Neuronal stem cell (in vitro differentiated cells): ENCODE measurements at regions not wholly inside any gene's neighbourhood (a gene's known extent, or its start where the extent isn't known, plus 50 kb on each side); places are given as distances from the start of the nearest gene placed in this dataset.
"Not testable (repeated sequence)": the region's sequence is repeated elsewhere in the genome, so short reads cannot be mapped to it uniquely, and the experiment has no call there.

Experiments
- DNase-seq: peaks from one replicate; pipeline ENCODE4 v3.0.0-alpha.2; 2013; ENCODE audit warnings: low spot score
- H2AFZ ChIP-seq: one replicate; pipeline ENCODE4 v1.6.1; 2013; ENCODE audit warnings: mild to moderate bottlenecking, low read length, inconsistent platforms
- H2AK5ac ChIP-seq: 2 replicates; pipeline ENCODE4 v1.6.1; 2013; ENCODE audit warnings: low read depth, mild to moderate bottlenecking, inconsistent platforms, low read length, moderate library complexity, mixed read lengths
- H2BK120ac ChIP-seq: 2 replicates; pipeline ENCODE4 v1.6.1; 2013; ENCODE audit warnings: low read depth, mild to moderate bottlenecking, inconsistent platforms, low read length, moderate library complexity, mixed read lengths
- H2BK12ac ChIP-seq: one replicate; pipeline ENCODE4 v1.6.1; 2013; ENCODE audit warnings: low read length, inconsistent platforms
- H2BK15ac ChIP-seq: 2 replicates; pipeline ENCODE4 v1.6.1; 2013; ENCODE audit warnings: mild to moderate bottlenecking, low read length, inconsistent platforms, mixed read lengths
- H2BK5ac ChIP-seq: one replicate; pipeline ENCODE4 v1.6.1; 2013; ENCODE audit warnings: inconsistent platforms, mild to moderate bottlenecking, low read length, moderate library complexity
- H3K14ac ChIP-seq: one replicate; pipeline ENCODE4 v1.6.1; 2013; ENCODE audit warnings: low read length, inconsistent platforms
- H3K18ac ChIP-seq: 2 replicates; pipeline ENCODE4 v1.6.1; 2013; ENCODE audit warnings: low read length, inconsistent platforms
- H3K23ac ChIP-seq: 2 replicates; pipeline ENCODE4 v1.6.1; 2013; ENCODE audit warnings: low read depth, mild to moderate bottlenecking, mixed read lengths, low read length, inconsistent platforms; ENCODE audit not compliant: poor library complexity
- H3K27ac ChIP-seq: replicated peaks from 3 replicates; pipeline ENCODE4 v1.5.1; 2013; ENCODE audit warnings: low read length, inconsistent platforms
- H3K27me3 ChIP-seq, 3 experiments: 2 replicates each; pipeline ENCODE4 v1.6.1; 2013; ENCODE audit warnings: low read length in 3 of 3, mild to moderate bottlenecking in 2 of 3, inconsistent platforms in 1 of 3, low read depth in 1 of 3, mixed read lengths in 1 of 3, moderate library complexity in 1 of 3; ENCODE audit not compliant: control insufficient read depth in 3 of 3, insufficient read depth in 3 of 3
- H3K36me3 ChIP-seq, 2 donors: replicated peaks in 1 of 2; 2 replicates each; pipeline ENCODE4 v1.6.1; 2013; ENCODE audit warnings: low read length in 2 of 2; ENCODE audit not compliant: control insufficient read depth in 2 of 2, insufficient read depth in 2 of 2
- H3K4ac ChIP-seq: 2 replicates; pipeline ENCODE4 v1.6.1; 2013; ENCODE audit warnings: inconsistent platforms, mild to moderate bottlenecking, low read length, moderate library complexity
- H3K4me1 ChIP-seq, 2 donors: 1 replicate in 1 of 2; 2 replicates in 1 of 2; pipeline ENCODE4 v1.6.1; 2013; ENCODE audit warnings: low read length in 2 of 2, low read depth in 1 of 2; ENCODE audit not compliant: control insufficient read depth in 2 of 2, insufficient read depth in 1 of 2
- H3K4me2 ChIP-seq: one replicate; pipeline ENCODE4 v1.6.1; 2013; ENCODE audit warnings: mild to moderate bottlenecking, low read length, inconsistent platforms; ENCODE audit not compliant: insufficient read depth, poor library complexity, severe bottlenecking
- H3K4me3 ChIP-seq, 2 donors: 2 replicates each; pipeline ENCODE4 v1.5.1; 2013; ENCODE audit warnings: low read length in 2 of 2, mild to moderate bottlenecking in 2 of 2, inconsistent platforms in 1 of 2, moderate library complexity in 1 of 2
- H3K79me1 ChIP-seq: one replicate; pipeline ENCODE4 v1.6.1; 2013; ENCODE audit warnings: low read depth, mild to moderate bottlenecking, inconsistent platforms, low read length, moderate library complexity
- H3K9ac ChIP-seq: one replicate; pipeline ENCODE4 v1.6.1; 2013; ENCODE audit warnings: mild to moderate bottlenecking, low read depth, low read length, inconsistent platforms; ENCODE audit not compliant: poor library complexity
- H3K9me3 ChIP-seq, 2 donors: replicated peaks in 1 of 2; 2 replicates each; pipeline versions ENCODE3 to v1.6.1; 2013; ENCODE audit warnings: low read length in 2 of 2, mild to moderate bottlenecking in 2 of 2, inconsistent platforms in 1 of 2, low read depth in 1 of 2, mixed read lengths in 1 of 2, moderate library complexity in 1 of 2; ENCODE audit not compliant: control insufficient read depth in 2 of 2, insufficient read depth in 1 of 2
- H4K8ac ChIP-seq: one replicate; pipeline ENCODE4 v1.6.1; 2013; ENCODE audit warnings: low read depth, mild to moderate bottlenecking, inconsistent platforms, low read length, moderate library complexity
- H4K91ac ChIP-seq: one replicate; pipeline ENCODE4 v1.6.1; 2013; ENCODE audit warnings: low read length, low read depth, mild to moderate bottlenecking, inconsistent platforms; ENCODE audit not compliant: poor library complexity
- WGBS, 2 donors: extraction: QIAGEN DNeasy Blood & Tissue Kit; methylation state at CpG; one replicate each; pipeline ENCODE4 v1.1.7; 2013; ENCODE audit warnings: missing lambda C conversion rate in 2 of 2, mixed read lengths in 1 of 2; ENCODE audit not compliant: insufficient read length in 2 of 2, insufficient replicate concordance in 1 of 2; ENCODE audit errors: extremely low coverage in 2 of 2; 5-methylcytosine and 5-hydroxymethylcytosine counted together

DNA sequence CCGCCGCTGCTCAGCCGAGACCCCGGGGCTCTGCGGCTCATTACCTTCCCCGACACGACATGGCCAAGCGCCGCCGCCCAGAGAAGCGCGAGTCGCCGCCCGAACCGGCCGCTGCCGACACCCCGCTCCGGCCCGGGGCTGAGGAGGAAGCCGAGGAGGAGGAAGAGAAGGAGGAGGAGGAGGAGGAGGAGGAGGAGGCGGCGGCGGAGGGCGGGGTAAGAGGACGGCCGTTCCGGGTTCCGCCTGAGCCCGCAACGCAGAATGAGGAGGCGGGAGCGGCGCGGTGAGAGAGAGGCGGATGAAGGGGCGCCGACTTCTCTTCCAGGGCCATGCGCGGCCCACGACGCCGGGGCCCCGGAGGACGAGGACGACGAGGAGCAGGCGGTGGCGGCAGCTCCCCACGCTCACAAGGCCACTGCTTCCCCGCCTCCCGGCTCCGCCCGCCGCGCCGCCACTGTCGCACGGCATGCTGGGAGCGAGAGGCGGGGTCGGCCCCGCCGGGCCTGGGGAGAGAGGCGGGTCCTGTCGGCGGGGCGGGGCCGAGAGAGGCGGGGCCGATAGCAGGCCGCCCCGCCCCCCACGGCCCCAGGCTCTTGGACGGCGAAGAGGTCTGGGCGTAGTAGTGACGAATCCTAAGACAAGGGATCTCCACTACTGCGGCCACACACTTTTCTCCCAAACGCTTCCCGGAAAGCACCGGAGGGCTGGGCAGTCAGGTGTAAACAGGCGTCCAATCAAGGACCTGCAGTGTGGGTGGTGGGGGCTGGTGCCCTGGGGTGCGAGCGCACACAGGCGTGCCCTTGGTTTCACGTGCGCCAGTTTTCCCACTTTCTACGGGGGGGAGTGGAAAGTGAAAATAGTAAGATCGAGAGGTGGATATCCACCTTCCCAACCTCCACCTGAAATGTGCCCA lies 67.9 kb upstream of the SPN start:
- H2AK5ac ChIP-seq, H2BK15ac ChIP-seq, H3K36me3 ChIP-seq, H3K4me1 ChIP-seq, H4K8ac ChIP-seq, H3K4ac ChIP-seq, H3K9me3 ChIP-seq, H2BK5ac ChIP-seq, H3K27me3 ChIP-seq, H4K91ac ChIP-seq, H3K79me1 ChIP-seq: not testable (repeated sequence)
- peak overlapping the region; percentile 94 for H3K27ac ChIP-seq
- H3K9ac ChIP-seq = peak overlapping the region; percentile 97
- peak overlapping the region; percentile 72 to 96 for H3K4me3 ChIP-seq
- H2BK120ac ChIP-seq = peak overlapping the region; percentile 87
- peak overlapping the region; percentile 73 for H2BK12ac ChIP-seq
- peak overlapping the region; percentile 49 for H3K4me2 ChIP-seq
- peak overlapping the region; percentile 56 for H3K14ac ChIP-seq
- peak overlapping the region; percentile 99 for H3K18ac ChIP-seq
- no CpG with 5 or more reads among the region's 91 CpGs for WGBS, 2 donors
- H2AFZ ChIP-seq = peak overlapping the region; percentile 91
- H3K23ac ChIP-seq = peak overlapping the region; percentile 98
- peak; percentile 78 for DNase-seq

DNA sequence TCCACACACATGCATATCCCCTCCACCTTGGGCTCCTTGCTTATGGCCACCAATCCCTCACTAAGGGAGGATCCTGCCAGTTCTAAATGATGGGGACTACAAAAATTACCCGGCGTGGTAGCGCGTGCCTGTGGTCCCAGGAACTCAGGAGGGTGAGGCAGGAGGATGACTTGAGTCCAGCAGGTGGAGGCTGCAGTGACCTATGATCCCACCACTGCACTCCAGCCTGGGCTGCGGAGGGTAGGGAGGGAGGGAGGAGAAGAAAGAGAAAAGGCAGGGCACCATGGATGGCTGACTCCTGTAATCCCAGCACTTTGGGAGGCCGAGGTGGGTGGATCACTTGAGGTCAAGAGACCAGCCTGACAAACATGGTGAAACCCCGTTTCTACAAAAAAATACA lies 66.0 kb upstream of the SPN start:
- H2BK120ac ChIP-seq, H3K14ac ChIP-seq, DNase-seq: not testable (repeated sequence)

DNA sequence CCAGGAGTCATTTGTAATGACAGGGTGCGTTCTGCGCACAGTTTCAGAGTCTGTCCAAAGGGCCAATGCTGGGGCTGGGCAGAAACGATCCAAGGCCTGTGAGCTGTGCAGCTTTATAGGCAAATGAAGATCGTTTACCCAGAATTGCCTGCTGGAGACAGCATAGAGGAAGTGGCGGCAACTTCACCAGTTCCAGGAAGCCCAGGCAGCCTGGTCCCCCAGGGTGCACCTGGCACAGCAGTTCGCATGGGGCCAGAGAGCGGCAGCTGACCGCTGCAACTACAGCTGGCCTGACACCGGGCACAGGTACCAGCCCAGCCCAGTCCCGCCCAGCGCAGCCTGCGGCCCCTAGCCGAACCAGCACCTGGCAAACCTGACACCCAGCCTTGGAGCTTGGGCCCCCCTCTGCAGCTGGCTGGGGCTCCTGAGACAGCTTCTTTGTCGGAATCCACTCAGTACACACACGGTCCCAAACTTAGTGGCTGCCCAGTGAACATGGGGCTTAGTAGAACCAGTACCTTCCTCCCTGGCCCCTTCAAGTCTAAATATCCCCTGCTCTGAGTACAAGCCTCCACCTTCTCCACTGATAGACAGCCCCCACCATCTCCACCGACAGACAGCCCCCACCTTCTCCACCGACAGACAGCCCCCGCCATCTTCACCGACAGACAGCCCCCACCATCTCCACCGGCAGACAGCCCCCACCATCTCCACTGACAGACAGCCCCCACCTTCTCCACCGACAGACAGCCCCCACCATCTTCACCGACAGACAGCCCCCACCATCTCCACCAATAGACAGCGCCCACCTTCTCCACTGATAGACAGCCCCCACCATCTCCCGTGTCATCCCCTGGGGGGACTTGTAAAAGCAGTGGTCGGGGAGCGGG lies 62.7 kb upstream of the SPN start:
- not testable (repeated sequence) for H3K23ac ChIP-seq, H3K9ac ChIP-seq, H2BK5ac ChIP-seq, H3K79me1 ChIP-seq, H2BK12ac ChIP-seq, H4K8ac ChIP-seq, H3K14ac ChIP-seq, H3K18ac ChIP-seq, H4K91ac ChIP-seq, H3K27ac ChIP-seq, H2BK120ac ChIP-seq, H2AK5ac ChIP-seq, H3K27me3 ChIP-seq, DNase-seq, H2BK15ac ChIP-seq, H3K9me3 ChIP-seq, H3K4me1 ChIP-seq, H2AFZ ChIP-seq, H3K36me3 ChIP-seq, H3K4me3 ChIP-seq, H3K4ac ChIP-seq, H3K4me2 ChIP-seq
- no CpG with 5 or more reads among the region's 26 CpGs for WGBS, 2 donors

More for the DNA sequence above, 66.0 kb upstream of the SPN start:
- H2BK5ac ChIP-seq, H3K9ac ChIP-seq, H3K23ac ChIP-seq, H3K4me1 ChIP-seq, H3K36me3 ChIP-seq, H3K4me3 ChIP-seq, H4K91ac ChIP-seq, H2AFZ ChIP-seq, H3K27me3 ChIP-seq, H2AK5ac ChIP-seq, H2BK12ac ChIP-seq, H3K27ac ChIP-seq, H3K4me2 ChIP-seq, H3K79me1 ChIP-seq, H3K18ac ChIP-seq, H3K9me3 ChIP-seq, H3K4ac ChIP-seq, H4K8ac ChIP-seq, H2BK15ac ChIP-seq: not testable (repeated sequence)
- no CpG with 5 or more reads among the region's 7 CpGs for WGBS, 2 donors

GRCh38 chr16:29602247-29602625 lies 60.8 kb upstream of the SPN start:
- not testable (repeated sequence) for H3K9me3 ChIP-seq, H3K23ac ChIP-seq, H3K36me3 ChIP-seq, H4K8ac ChIP-seq, H2AFZ ChIP-seq, H3K4me2 ChIP-seq, H3K4me1 ChIP-seq, H2BK120ac ChIP-seq, H3K27me3 ChIP-seq, H3K18ac ChIP-seq, H3K9ac ChIP-seq, H3K27ac ChIP-seq, H3K4me3 ChIP-seq, H2BK12ac ChIP-seq, H2BK15ac ChIP-seq, DNase-seq, H3K79me1 ChIP-seq, H3K4ac ChIP-seq, H3K14ac ChIP-seq, H4K91ac ChIP-seq, H2BK5ac ChIP-seq, H2AK5ac ChIP-seq
- WGBS, 2 donors = no CpG with 5 or more reads among the region's 9 CpGs
